ENCODE measurements at regions not wholly inside any gene's neighbourhood (a gene's known extent, or its start where the extent isn't known, plus 50 kb on each side); places are given as distances from the start of the nearest gene placed in this dataset.
"Not testable (repeated sequence)": the region's sequence is repeated elsewhere in the genome, so short reads cannot be mapped to it uniquely, and the experiment has no call there.

DNA sequence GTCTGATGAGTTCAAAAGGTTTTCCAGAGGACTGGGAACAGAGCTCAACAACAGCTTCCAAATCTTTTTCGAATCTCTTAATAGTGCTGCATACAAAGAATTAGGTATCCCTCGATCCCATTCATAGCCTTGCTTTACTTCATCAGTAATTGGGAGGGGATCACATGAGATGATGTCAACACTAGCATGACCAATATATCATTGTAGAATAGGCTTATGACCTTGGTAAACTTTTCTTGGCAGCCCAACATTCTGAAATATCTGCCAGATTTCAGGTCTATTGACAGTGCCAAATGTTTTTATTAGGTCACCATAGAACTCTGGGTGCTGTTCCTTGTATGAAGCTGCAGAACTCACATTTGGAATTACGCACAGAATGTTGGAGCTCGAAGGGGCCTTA lies 228.9 kb downstream of the FGF10 start:
- Histone ChIP-seq H3K27ac (ENCODE audit: control insufficient read depth, insufficient read depth, low read length) (no peak overlapping the region), H3K79me2 (ENCODE audit: control insufficient read depth, insufficient read depth, low read length) (no peaks in the 10 kb centered on the region), H3K9me3 (ENCODE audit: control insufficient read depth, low read depth, low read length) (no peaks in the 10 kb centered on the region), H3K9me1 (ENCODE audit: control insufficient read depth, extremely low read depth, insufficient read depth, low read length) (no peaks in the 10 kb centered on the region), H3K4me2 (ENCODE audit: control insufficient read depth, extremely low read depth, insufficient read depth, low read depth, low read length) (no peak overlapping the region), H3K9ac (ENCODE audit: control insufficient read depth, extremely low read depth, insufficient read depth, low read length) (no peak overlapping the region), H3K36me3 (ENCODE audit: control insufficient read depth in 2 of 2, extremely low read depth in 1 of 2, insufficient read depth in 2 of 2, low read length in 2 of 2) (no peaks in the 10 kb centered on the region), H2AFZ (ENCODE audit: control insufficient read depth, low read length) (no peak overlapping the region), H3K4me1 (ENCODE audit: control insufficient read depth, extremely low read depth, insufficient read depth, low read length) (no peaks in the 10 kb centered on the region), H3K4me3 (ENCODE audit: control insufficient read depth in 2 of 3, extremely low read depth in 1 of 3, insufficient read depth in 2 of 3, low read depth in 1 of 3, low read length in 3 of 3) (no peak overlapping the region), H3K27me3 (ENCODE audit: control insufficient read depth, extremely low read depth, insufficient read depth, low read length) (no peaks in the 10 kb centered on the region), H4K20me1 (ENCODE audit: control insufficient read depth, extremely low read depth, insufficient read depth, low read length) (no peaks in the 10 kb centered on the region)
- no peak for DNase-seq (ENCODE audit: low read depth, low spot score)
- no peak for TF ChIP-seq EZH2 (IDR thresholded peaks at IDR 0.05; ENCODE audit: low read length)
- TF ChIP-seq, protein P1, sequence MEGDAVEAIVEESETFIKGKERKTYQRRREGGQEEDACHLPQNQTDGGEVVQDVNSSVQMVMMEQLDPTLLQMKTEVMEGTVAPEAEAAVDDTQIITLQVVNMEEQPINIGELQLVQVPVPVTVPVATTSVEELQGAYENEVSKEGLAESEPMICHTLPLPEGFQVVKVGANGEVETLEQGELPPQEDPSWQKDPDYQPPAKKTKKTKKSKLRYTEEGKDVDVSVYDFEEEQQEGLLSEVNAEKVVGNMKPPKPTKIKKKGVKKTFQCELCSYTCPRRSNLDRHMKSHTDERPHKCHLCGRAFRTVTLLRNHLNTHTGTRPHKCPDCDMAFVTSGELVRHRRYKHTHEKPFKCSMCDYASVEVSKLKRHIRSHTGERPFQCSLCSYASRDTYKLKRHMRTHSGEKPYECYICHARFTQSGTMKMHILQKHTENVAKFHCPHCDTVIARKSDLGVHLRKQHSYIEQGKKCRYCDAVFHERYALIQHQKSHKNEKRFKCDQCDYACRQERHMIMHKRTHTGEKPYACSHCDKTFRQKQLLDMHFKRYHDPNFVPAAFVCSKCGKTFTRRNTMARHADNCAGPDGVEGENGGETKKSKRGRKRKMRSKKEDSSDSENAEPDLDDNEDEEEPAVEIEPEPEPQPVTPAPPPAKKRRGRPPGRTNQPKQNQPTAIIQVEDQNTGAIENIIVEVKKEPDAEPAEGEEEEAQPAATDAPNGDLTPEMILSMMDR (optimal IDR thresholded peaks at IDR 0.05 in 1 of 3, IDR thresholded peaks at IDR 0.05 in 1 of 3, conservative IDR thresholded peaks at IDR 0.05 in 1 of 3; ENCODE audit: extremely low read depth in 1 of 3, insufficient read depth in 2 of 3, low read length in 3 of 3), result no peak
- dilution Hi-C loops (cut with MboI; ENCODE audit: extremely low pct_ligation_motif_present, low sequenced_read_pairs), result no loop called here
- no peak for FAIRE-seq

DNA sequence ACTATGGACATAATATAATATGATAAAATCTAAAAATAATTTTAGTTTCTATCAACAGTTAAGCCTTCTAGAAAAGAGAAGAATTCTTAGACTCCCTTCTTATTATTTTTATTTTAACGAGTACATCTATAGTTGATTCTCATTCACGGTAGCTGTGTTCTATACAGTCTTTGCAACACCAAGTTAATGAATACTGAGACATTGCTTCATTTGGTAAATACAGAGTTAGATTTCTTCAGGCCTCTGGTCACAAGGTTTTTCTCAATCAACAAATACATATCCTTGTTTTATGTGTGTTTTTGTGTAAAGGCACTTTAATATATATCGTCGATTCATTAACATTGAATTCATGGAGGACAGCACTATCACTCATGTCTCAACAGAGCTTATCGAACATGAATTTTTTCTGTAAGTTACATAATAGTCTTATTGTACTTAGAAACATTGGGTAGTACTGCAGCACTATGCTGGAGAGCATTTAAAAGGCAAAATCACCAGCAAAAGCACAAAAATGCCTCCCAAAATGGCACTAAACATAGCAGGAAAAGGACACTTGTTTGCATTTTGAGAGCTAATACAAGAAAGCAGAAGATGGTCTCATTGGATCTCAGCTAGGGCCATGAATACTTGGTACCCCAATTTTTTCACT lies 239.0 kb downstream of the FGF10 start:
- DNase-seq (ENCODE audit: low read depth, low spot score) (no peak), FAIRE-seq (no peak)
- Histone ChIP-seq H3K9me3 (ENCODE audit: control insufficient read depth, low read depth, low read length) (peaks cover 1% of the 10 kb centered on the region), H4K20me1 (ENCODE audit: control insufficient read depth, extremely low read depth, insufficient read depth, low read length) (no peaks in the 10 kb centered on the region), H3K4me1 (ENCODE audit: control insufficient read depth, extremely low read depth, insufficient read depth, low read length) (no peaks in the 10 kb centered on the region), H3K79me2 (ENCODE audit: control insufficient read depth, insufficient read depth, low read length) (no peaks in the 10 kb centered on the region), H3K4me3 (ENCODE audit: control insufficient read depth in 2 of 3, extremely low read depth in 1 of 3, insufficient read depth in 2 of 3, low read depth in 1 of 3, low read length in 3 of 3) (no peak overlapping the region), H2AFZ (ENCODE audit: control insufficient read depth, low read length) (no peak overlapping the region), H3K9me1 (ENCODE audit: control insufficient read depth, extremely low read depth, insufficient read depth, low read length) (no peaks in the 10 kb centered on the region), H3K4me2 (ENCODE audit: control insufficient read depth, extremely low read depth, insufficient read depth, low read depth, low read length) (no peak overlapping the region), H3K36me3 (ENCODE audit: control insufficient read depth in 2 of 2, extremely low read depth in 1 of 2, insufficient read depth in 2 of 2, low read length in 2 of 2) (no peaks in the 10 kb centered on the region), H3K27me3 (ENCODE audit: control insufficient read depth, extremely low read depth, insufficient read depth, low read length) (no peaks in the 10 kb centered on the region), H3K27ac (ENCODE audit: control insufficient read depth, insufficient read depth, low read length) (no peak overlapping the region), H3K9ac (ENCODE audit: control insufficient read depth, extremely low read depth, insufficient read depth, low read length) (no peak overlapping the region)
- dilution Hi-C loops (cut with MboI; ENCODE audit: extremely low pct_ligation_motif_present, low sequenced_read_pairs), result no loop called here
- no peak for TF ChIP-seq EZH2 (IDR thresholded peaks at IDR 0.05; ENCODE audit: low read length)
- TF ChIP-seq, protein P1 (optimal IDR thresholded peaks at IDR 0.05 in 1 of 3, IDR thresholded peaks at IDR 0.05 in 1 of 3, conservative IDR thresholded peaks at IDR 0.05 in 1 of 3; ENCODE audit: extremely low read depth in 1 of 3, insufficient read depth in 2 of 3, low read length in 3 of 3), result no peak

DNA sequence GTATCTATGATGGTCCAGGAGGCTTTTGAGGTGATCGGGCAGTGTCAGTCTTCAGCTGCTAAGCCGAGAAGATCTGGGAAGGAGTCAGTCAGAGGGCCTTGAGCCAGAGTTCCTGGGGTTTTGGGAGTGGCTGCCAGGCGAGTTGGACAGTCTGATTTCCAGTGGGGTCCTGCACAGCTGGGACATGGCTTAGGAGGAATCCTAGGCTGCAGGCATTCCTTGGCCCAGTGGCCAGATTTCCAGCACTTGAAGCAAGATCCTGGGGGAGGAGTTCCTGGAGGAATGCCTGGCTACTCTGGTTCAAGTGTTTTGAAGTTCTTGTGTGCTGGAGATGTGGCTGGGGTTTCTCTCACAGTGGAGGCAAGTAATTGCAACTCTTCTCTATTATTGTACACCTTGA lies 271.3 kb downstream of the FGF10 start:
- DNase-seq (ENCODE audit: low read depth, low spot score); H4K20me1 ChIP-seq (ENCODE audit: control insufficient read depth, extremely low read depth, insufficient read depth, low read length); H3K36me3 ChIP-seq (ENCODE audit: control insufficient read depth in 2 of 2, extremely low read depth in 1 of 2, insufficient read depth in 2 of 2, low read length in 2 of 2); H3K4me3 ChIP-seq (ENCODE audit: control insufficient read depth in 2 of 3, extremely low read depth in 1 of 3, insufficient read depth in 2 of 3, low read depth in 1 of 3, low read length in 3 of 3); H3K4me2 ChIP-seq (ENCODE audit: control insufficient read depth, extremely low read depth, insufficient read depth, low read depth, low read length); H3K27ac ChIP-seq (ENCODE audit: control insufficient read depth, insufficient read depth, low read length); H3K4me1 ChIP-seq (ENCODE audit: control insufficient read depth, extremely low read depth, insufficient read depth, low read length); H3K9me3 ChIP-seq (ENCODE audit: control insufficient read depth, low read depth, low read length); H3K9ac ChIP-seq (ENCODE audit: control insufficient read depth, extremely low read depth, insufficient read depth, low read length); FAIRE-seq; H3K79me2 ChIP-seq (ENCODE audit: control insufficient read depth, insufficient read depth, low read length); dilution Hi-C loops (cut with MboI; ENCODE audit: extremely low pct_ligation_motif_present, low sequenced_read_pairs); H3K9me1 ChIP-seq (ENCODE audit: control insufficient read depth, extremely low read depth, insufficient read depth, low read length); H2AFZ ChIP-seq (ENCODE audit: control insufficient read depth, low read length); H3K27me3 ChIP-seq (ENCODE audit: control insufficient read depth, extremely low read depth, insufficient read depth, low read length): not testable (repeated sequence)

DNA sequence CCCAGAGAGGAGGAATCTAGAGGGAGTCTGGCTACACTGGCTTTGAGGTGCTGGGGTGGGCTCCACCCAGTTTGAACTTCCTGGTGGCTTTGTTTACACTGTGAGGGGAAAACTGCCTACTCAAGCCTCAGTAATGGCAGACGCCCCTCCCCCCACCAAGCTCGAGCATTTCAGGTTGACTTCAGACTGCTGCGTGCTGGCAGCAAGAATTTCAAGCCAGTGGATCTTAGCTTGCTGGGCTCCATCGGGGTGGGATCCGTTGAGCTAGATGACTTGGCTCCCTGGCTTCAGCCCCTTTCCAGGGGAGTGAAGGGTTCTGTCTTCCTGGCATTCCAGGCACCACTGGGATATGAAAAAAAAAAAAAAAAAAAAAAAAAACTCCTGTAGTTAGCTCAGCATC lies 281.0 kb downstream of the FGF10 start:
- H2AFZ ChIP-seq (ENCODE audit: control insufficient read depth, low read length); H3K4me2 ChIP-seq (ENCODE audit: control insufficient read depth, extremely low read depth, insufficient read depth, low read depth, low read length); dilution Hi-C loops (cut with MboI; ENCODE audit: extremely low pct_ligation_motif_present, low sequenced_read_pairs); H3K36me3 ChIP-seq (ENCODE audit: control insufficient read depth in 2 of 2, extremely low read depth in 1 of 2, insufficient read depth in 2 of 2, low read length in 2 of 2); H3K4me3 ChIP-seq (ENCODE audit: control insufficient read depth in 2 of 3, extremely low read depth in 1 of 3, insufficient read depth in 2 of 3, low read depth in 1 of 3, low read length in 3 of 3); H3K27ac ChIP-seq (ENCODE audit: control insufficient read depth, insufficient read depth, low read length); H3K79me2 ChIP-seq (ENCODE audit: control insufficient read depth, insufficient read depth, low read length); H3K9ac ChIP-seq (ENCODE audit: control insufficient read depth, extremely low read depth, insufficient read depth, low read length); H3K9me3 ChIP-seq (ENCODE audit: control insufficient read depth, low read depth, low read length); H3K9me1 ChIP-seq (ENCODE audit: control insufficient read depth, extremely low read depth, insufficient read depth, low read length); H4K20me1 ChIP-seq (ENCODE audit: control insufficient read depth, extremely low read depth, insufficient read depth, low read length); H3K27me3 ChIP-seq (ENCODE audit: control insufficient read depth, extremely low read depth, insufficient read depth, low read length); FAIRE-seq; H3K4me1 ChIP-seq (ENCODE audit: control insufficient read depth, extremely low read depth, insufficient read depth, low read length); DNase-seq (ENCODE audit: low read depth, low spot score): not testable (repeated sequence)
